GM10266 (cell line): ENCODE measurements at regions not wholly inside any gene's neighbourhood (a gene's known extent, or its start where the extent isn't known, plus 50 kb on each side); places are given as distances from the start of the nearest gene placed in this dataset.

ENCODE experiments used
- DNase-seq: peaks from one replicate; pipeline ENCODE4 v3.0.0; 2012; ENCODE audit errors: extremely low spot score
- TF ChIP-seq, protein P1 (sequence below): IDR thresholded peaks from 2 replicates; pipeline ENCODE4 v1.5.1; 2012; ENCODE audit warnings: mild to moderate bottlenecking, low read depth; ENCODE audit not compliant: control insufficient read depth, insufficient read depth; ENCODE audit errors: missing control alignments

DNA sequence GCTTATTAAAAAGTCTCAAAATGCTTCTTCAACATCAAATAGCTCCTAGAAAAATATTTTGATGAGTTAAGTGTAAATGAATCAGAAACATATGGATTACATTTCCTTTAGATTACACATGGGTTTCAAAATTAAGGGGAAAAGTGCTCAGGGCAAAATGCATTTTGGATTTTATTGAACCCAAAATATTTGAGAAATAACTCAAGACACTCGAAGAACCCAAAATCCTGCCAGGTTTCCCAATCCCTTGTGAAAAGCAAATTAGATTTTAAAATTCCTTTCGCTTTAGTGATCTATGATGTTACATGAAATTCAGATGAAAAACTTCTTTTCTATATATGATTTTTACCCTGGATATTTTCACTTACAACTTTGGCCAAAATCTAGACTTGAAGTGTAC is 847.4 kb upstream of the SOX9 start:
- TF ChIP-seq, protein P1, sequence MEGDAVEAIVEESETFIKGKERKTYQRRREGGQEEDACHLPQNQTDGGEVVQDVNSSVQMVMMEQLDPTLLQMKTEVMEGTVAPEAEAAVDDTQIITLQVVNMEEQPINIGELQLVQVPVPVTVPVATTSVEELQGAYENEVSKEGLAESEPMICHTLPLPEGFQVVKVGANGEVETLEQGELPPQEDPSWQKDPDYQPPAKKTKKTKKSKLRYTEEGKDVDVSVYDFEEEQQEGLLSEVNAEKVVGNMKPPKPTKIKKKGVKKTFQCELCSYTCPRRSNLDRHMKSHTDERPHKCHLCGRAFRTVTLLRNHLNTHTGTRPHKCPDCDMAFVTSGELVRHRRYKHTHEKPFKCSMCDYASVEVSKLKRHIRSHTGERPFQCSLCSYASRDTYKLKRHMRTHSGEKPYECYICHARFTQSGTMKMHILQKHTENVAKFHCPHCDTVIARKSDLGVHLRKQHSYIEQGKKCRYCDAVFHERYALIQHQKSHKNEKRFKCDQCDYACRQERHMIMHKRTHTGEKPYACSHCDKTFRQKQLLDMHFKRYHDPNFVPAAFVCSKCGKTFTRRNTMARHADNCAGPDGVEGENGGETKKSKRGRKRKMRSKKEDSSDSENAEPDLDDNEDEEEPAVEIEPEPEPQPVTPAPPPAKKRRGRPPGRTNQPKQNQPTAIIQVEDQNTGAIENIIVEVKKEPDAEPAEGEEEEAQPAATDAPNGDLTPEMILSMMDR, result no peak
- no peak for DNase-seq

DNA sequence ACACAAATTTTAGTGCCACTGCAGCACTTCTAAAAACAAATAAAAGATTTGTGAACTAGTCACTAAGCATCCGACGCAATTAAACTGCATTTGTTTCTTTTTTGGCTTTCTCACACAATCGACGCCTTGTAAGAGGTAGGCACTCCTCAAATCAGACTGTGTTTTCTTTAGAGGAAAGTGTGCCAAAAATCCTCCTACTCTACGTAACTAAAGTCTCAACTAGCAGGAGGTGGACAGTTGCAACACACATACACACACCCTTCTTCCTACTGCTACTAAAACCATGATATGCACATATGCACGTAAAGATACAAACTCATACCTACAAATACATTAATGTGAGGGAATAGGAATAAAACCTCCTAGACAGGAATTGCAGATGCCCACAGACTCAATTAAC is 844.7 kb upstream of the SOX9 start:
- DNase-seq, result no peak
- TF ChIP-seq, protein P1, result no peak

GRCh38 chr17:71283486-71283885 is 837.3 kb upstream of the SOX9 start:
- no peak for DNase-seq
- TF ChIP-seq, protein P1, result no peak

- no peak for DNase-seq
- TF ChIP-seq, protein P1, result no peak
Measured at GRCh38 chr17:71284032-71284755, 836.6 kb upstream of the SOX9 start.

GRCh38 chr17:71286625-71287024 is 834.2 kb upstream of the SOX9 start:
- DNase-seq, result no peak
- TF ChIP-seq, protein P1, result no peak

DNA sequence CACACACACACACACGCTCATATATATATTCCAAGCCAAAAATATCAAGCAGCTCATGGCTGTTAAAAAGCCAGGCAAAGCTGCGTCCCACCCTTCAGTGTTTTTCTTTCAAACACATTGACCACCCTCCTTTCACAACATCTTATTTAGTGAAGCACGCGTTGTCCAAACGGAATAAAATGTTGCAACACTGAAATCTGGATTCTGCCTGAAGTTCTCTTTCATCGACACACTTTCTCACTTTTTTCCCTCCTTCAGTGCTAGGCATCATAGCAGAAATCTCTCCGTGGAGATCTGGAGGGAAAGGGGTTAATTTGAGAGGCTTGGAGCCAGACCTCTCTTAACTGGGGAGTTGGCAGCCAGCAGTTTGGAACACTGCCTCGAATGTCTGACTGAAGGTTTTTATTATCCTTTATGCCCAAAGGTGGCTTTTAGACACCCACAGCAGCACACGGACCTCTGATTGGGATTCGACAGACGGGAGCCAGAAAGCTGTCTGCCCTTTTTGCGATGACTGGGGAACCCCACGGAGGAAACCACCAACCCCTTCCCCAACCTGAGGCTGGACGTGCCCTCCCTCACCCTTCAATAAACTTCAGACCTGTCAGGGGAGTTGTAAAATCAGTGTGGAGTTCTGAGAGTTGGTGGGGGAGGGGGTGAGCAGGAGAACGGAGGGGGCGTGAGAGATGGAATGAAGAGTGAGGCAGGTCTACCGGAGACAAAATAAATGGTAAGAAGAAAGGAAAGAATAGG is 833.6 kb upstream of the SOX9 start:
- no peak for DNase-seq

More for the DNA sequence above, 833.6 kb upstream of the SOX9 start:
- TF ChIP-seq, protein P1, result no peak
